Liver (tissue), 8 donors: ENCODE measurements at regions not wholly inside any gene's neighbourhood (a gene's known extent, or its start where the extent isn't known, plus 50 kb on each side); places are given as distances from the start of the nearest gene placed in this dataset.

Experiments
- DNase-seq: peaks from one replicate; pipeline ENCODE4 v3.0.0-alpha.2; 2017; ENCODE audit warnings: low spot score
- H3K27ac ChIP-seq, 2 donors: one replicate each; pipeline ENCODE4 v1.7.0; 2013; ENCODE audit warnings: inconsistent platforms in 2 of 2, low read length in 2 of 2, control low read depth in 1 of 2, low read depth in 1 of 2, mild to moderate bottlenecking in 1 of 2
- H3K27me3 ChIP-seq, 4 donors: one replicate each; pipeline versions ENCODE4 v1.6.1 to v1.7.0; 2013; ENCODE audit warnings: low read length in 3 of 4, inconsistent platforms in 1 of 4, mild to moderate bottlenecking in 1 of 4, moderate library complexity in 1 of 4; ENCODE audit not compliant: control insufficient read depth in 4 of 4, insufficient read depth in 4 of 4
- H3K36me3 ChIP-seq, 4 donors: one replicate each; pipeline versions ENCODE4 v1.6.1 to v1.7.0; 2013; ENCODE audit warnings: low read length in 3 of 4, mild to moderate bottlenecking in 3 of 4, low read depth in 1 of 4, moderate library complexity in 1 of 4; ENCODE audit not compliant: control insufficient read depth in 4 of 4, insufficient read depth in 3 of 4
- H3K4me1 ChIP-seq, 4 donors: one replicate each; pipeline versions ENCODE4 v1.6.1 to v1.7.0; 2013; ENCODE audit warnings: low read length in 3 of 4, mild to moderate bottlenecking in 3 of 4, moderate library complexity in 1 of 4; ENCODE audit not compliant: control insufficient read depth in 4 of 4, insufficient read depth in 4 of 4
- H3K4me3 ChIP-seq, 3 donors: one replicate each; pipeline versions ENCODE4 v1.6.1 to v1.7.0; 2013; ENCODE audit warnings: low read length in 3 of 3, control low read depth in 1 of 3, low read depth in 1 of 3, mild to moderate bottlenecking in 1 of 3
- H3K9ac ChIP-seq, 2 donors: one replicate each; pipeline ENCODE4 v1.7.0; 2013; ENCODE audit warnings: low read length in 2 of 2, mild to moderate bottlenecking in 2 of 2, moderate library complexity in 2 of 2, control low read depth in 1 of 2, low read depth in 1 of 2
- H3K9me3 ChIP-seq, 4 donors: one replicate each; pipeline versions ENCODE4 v1.6.1 to v1.7.0; 2013; ENCODE audit warnings: low read length in 3 of 4; ENCODE audit not compliant: control insufficient read depth in 4 of 4
- ATF3 ChIP-seq: IDR thresholded peaks from 2 replicates; pipeline ENCODE4 v1.6.1; 2016; ENCODE audit warnings: antibody characterized with exemption
- FOXA1 ChIP-seq: IDR thresholded peaks from 2 replicates; pipeline ENCODE4 v1.6.1; 2016; ENCODE audit warnings: antibody characterized with exemption
- HNF4A ChIP-seq, 2 donors: conservative IDR thresholded peaks; 2 replicates each; pipeline ENCODE4 v1.6.1; 2016; ENCODE audit warnings: antibody characterized with exemption in 2 of 2, mild to moderate bottlenecking in 2 of 2
- NR2F2 ChIP-seq: IDR thresholded peaks from 2 replicates; pipeline ENCODE4 v1.6.1; 2016; ENCODE audit warnings: antibody characterized with exemption
- RAD21 ChIP-seq, 2 donors: IDR thresholded peaks; 2 replicates each; pipeline ENCODE4 v1.6.1; 2016; ENCODE audit warnings: antibody characterized with exemption in 2 of 2, mild to moderate bottlenecking in 2 of 2
- REST ChIP-seq: IDR thresholded peaks from 2 replicates; pipeline ENCODE4 v1.6.1; 2016; ENCODE audit warnings: antibody characterized with exemption, mild to moderate bottlenecking
- RXRA ChIP-seq, 2 donors: IDR thresholded peaks; 2 replicates each; pipeline ENCODE4 v1.6.1; 2017 to 2018; ENCODE audit warnings: antibody characterized with exemption in 2 of 2, mild to moderate bottlenecking in 1 of 2
- TAF1 ChIP-seq: conservative IDR thresholded peaks from 2 replicates; pipeline ENCODE4 v1.6.1; 2016; ENCODE audit warnings: antibody characterized with exemption, mild to moderate bottlenecking
- YY1 ChIP-seq: IDR thresholded peaks from 2 replicates; pipeline ENCODE4 v1.6.1; 2016; ENCODE audit warnings: antibody characterized with exemption, mild to moderate bottlenecking
- WGBS: extraction: QIAGEN DNeasy Blood & Tissue Kit; methylation state at CpG from one replicate; pipeline ENCODE4 v1.1.7; 2013; 5-methylcytosine and 5-hydroxymethylcytosine counted together
- TF ChIP-seq, protein P1 (sequence below): fragments of 150-350 bp; IDR thresholded peaks from 2 replicates; pipeline ENCODE4 v1.5.1; 2017; ENCODE audit warnings: improper control_type of control experiment, low read depth, low read length; ENCODE audit not compliant: missing input control
- TF ChIP-seq, protein P2 (sequence below): IDR thresholded peaks from 2 replicates; pipeline ENCODE4 v1.6.1; 2016; ENCODE audit warnings: antibody characterized with exemption
- donor health status: healthy.
- donor health status: healthy.
- donor health status: healthy.
- donor health status: healthy.
- donor health status: healthy.

DNA sequence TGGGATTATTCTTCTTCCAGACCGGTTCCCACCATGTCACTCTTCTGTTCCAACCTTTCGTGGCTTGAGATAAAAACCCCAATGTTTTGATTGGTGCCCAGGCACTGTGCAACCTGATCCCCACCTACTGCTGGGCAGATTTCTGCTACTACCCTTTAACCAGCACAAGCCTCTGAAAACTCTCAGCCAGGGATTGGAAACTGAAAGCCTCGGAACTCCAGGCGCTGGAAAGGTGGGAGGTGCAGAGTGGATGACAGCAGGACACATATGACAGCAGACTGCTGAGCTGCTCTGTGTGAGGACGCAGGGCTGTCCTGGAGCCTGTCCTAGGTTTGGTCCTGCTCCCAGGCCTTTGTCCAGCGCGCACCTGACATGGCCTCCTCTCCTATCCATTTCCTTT lies 68.5 kb upstream of the GTF3A start:
- H3K4me3 ChIP-seq, result no peak overlapping the region
- no peak overlapping the region for H3K9ac ChIP-seq
- WGBS, result 91% methylated on average over 7 of the region's 7 CpGs
- no peak for DNase-seq
- H3K27me3 ChIP-seq, result no peaks in the 10 kb centered on the region
- no peaks in the 10 kb centered on the region for H3K36me3 ChIP-seq
- no peaks in the 10 kb centered on the region for H3K9me3 ChIP-seq
- no peaks in the 10 kb centered on the region for H3K4me1 ChIP-seq
- no peak overlapping the region for H3K27ac ChIP-seq
- TF ChIP-seq RAD21 (IDR thresholded peaks at IDR 0.05) (no peak), ATF3 (no peak), FOXA1 (no peak), YY1 (no peak), HNF4A (conservative IDR thresholded peaks at IDR 0.05) (no peak), TAF1 (no peak), NR2F2 (no peak), RXRA (IDR thresholded peaks at IDR 0.05) (no peak), REST (no peak)
- TF ChIP-seq, protein P1, sequence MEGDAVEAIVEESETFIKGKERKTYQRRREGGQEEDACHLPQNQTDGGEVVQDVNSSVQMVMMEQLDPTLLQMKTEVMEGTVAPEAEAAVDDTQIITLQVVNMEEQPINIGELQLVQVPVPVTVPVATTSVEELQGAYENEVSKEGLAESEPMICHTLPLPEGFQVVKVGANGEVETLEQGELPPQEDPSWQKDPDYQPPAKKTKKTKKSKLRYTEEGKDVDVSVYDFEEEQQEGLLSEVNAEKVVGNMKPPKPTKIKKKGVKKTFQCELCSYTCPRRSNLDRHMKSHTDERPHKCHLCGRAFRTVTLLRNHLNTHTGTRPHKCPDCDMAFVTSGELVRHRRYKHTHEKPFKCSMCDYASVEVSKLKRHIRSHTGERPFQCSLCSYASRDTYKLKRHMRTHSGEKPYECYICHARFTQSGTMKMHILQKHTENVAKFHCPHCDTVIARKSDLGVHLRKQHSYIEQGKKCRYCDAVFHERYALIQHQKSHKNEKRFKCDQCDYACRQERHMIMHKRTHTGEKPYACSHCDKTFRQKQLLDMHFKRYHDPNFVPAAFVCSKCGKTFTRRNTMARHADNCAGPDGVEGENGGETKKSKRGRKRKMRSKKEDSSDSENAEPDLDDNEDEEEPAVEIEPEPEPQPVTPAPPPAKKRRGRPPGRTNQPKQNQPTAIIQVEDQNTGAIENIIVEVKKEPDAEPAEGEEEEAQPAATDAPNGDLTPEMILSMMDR, result no peak
- TF ChIP-seq, protein P2, sequence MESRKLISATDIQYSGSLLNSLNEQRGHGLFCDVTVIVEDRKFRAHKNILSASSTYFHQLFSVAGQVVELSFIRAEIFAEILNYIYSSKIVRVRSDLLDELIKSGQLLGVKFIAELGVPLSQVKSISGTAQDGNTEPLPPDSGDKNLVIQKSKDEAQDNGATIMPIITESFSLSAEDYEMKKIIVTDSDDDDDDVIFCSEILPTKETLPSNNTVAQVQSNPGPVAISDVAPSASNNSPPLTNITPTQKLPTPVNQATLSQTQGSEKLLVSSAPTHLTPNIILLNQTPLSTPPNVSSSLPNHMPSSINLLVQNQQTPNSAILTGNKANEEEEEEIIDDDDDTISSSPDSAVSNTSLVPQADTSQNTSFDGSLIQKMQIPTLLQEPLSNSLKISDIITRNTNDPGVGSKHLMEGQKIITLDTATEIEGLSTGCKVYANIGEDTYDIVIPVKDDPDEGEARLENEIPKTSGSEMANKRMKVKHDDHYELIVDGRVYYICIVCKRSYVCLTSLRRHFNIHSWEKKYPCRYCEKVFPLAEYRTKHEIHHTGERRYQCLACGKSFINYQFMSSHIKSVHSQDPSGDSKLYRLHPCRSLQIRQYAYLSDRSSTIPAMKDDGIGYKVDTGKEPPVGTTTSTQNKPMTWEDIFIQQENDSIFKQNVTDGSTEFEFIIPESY, result no peak

DNA sequence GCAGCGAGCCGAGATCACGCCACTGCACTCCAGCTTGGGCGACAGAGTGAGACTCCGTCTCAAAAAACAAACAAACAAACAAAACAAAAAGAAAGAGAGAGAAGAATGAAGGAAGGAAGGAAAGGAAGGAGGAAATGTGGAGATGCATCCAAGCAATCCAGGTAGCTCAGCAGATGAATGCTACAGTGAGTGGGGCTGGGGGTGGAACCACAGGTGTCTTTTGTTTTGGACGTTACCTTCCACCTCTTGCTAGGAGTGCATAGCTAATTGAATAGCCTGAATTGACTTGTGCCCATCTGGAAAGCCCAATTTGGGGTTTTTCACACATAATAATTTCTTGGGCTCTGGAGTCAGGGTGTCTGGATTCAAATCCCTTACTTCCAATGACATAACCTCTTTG lies 66.0 kb upstream of the GTF3A start:
- no peak overlapping the region for H3K27ac ChIP-seq
- H3K4me1 ChIP-seq, result peaks cover 0 to 9% (median 5%) of the 10 kb centered on the region in 4 donors
- no peaks in the 10 kb centered on the region for H3K27me3 ChIP-seq
- no peaks in the 10 kb centered on the region for H3K36me3 ChIP-seq
- WGBS, result 95% methylated on average over 6 of the region's 6 CpGs
- DNase-seq, result no peak
- H3K9me3 ChIP-seq, result no peaks in the 10 kb centered on the region
- H3K4me3 ChIP-seq, result no peak overlapping the region
- H3K9ac ChIP-seq, result no peak overlapping the region
- TF ChIP-seq RXRA (IDR thresholded peaks at IDR 0.05), result no peak
